ENCODE measurements at regions not wholly inside any gene's neighbourhood (a gene's known extent, or its start where the extent isn't known, plus 50 kb on each side); places are given as distances from the start of the nearest gene placed in this dataset.

GRCh38 chr17:71363661-71364060 lies 757.2 kb upstream of the SOX9 start:
- DNase-seq, result no peak
- Histone ChIP-seq H3K27ac (no peak overlapping the region), H4K20me1 (ENCODE audit: insufficient read depth) (no peaks in the 10 kb centered on the region), H3K9me3 (ENCODE audit: insufficient read depth, low read depth) (no peaks in the 10 kb centered on the region; the same call in 1 of the 2 replicates), H3K79me2 (ENCODE audit: low read depth) (no peaks in the 10 kb centered on the region), H3F3A (ENCODE audit: insufficient read depth, low read depth) (no peaks in the 10 kb centered on the region), H3K4me2 (no peak overlapping the region), H3K4me1 (replicated peaks; ENCODE audit: insufficient read depth) (no peaks in the 10 kb centered on the region), H3K36me3 (ENCODE audit: low read depth) (no peaks in the 10 kb centered on the region), H3K4me3 (no peak overlapping the region), H3K27me3 (ENCODE audit: insufficient read depth, low read depth) (no peaks in the 10 kb centered on the region), H2AFZ (no peak overlapping the region), H3K9me2 (ENCODE audit: insufficient read depth) (no peaks in the 10 kb centered on the region)
- POLR2A ChIA-PET (ENCODE audit: unreplicated experiment), result no interaction called here
- no peak for TF ChIP-seq CTCF (conservative IDR thresholded peaks at IDR 0.05)
- no peak for TF ChIP-seq EZH2 (IDR thresholded peaks at IDR 0.05; ENCODE audit: low read depth)
- intact Hi-C loops (cut with micrococcal nuclease; ENCODE audit: unreplicated experiment), result no loop called here
- CTCF ChIA-PET, result no interaction called here
- no TSS peak for BruUV-seq (replicated peaks)

GRCh38 chr17:71371809-71372208 lies 749.0 kb upstream of the SOX9 start:
- Histone ChIP-seq H3K9me3 (ENCODE audit: insufficient read depth, low read depth) (no peaks in the 10 kb centered on the region), H2AFZ (no peak overlapping the region), H3K9me2 (ENCODE audit: insufficient read depth) (no peaks in the 10 kb centered on the region), H4K20me1 (ENCODE audit: insufficient read depth) (no peaks in the 10 kb centered on the region), H3F3A (ENCODE audit: insufficient read depth, low read depth) (no peaks in the 10 kb centered on the region), H3K36me3 (ENCODE audit: low read depth) (no peaks in the 10 kb centered on the region), H3K27ac (no peak overlapping the region), H3K27me3 (ENCODE audit: insufficient read depth, low read depth) (no peaks in the 10 kb centered on the region), H3K4me3 (no peak overlapping the region), H3K79me2 (ENCODE audit: low read depth) (no peaks in the 10 kb centered on the region), H3K4me1 (replicated peaks; ENCODE audit: insufficient read depth) (no peaks in the 10 kb centered on the region), H3K4me2 (no peak overlapping the region)
- TF ChIP-seq EZH2 (IDR thresholded peaks at IDR 0.05; ENCODE audit: low read depth) (no peak), CTCF (conservative IDR thresholded peaks at IDR 0.05) (no peak)
- BruUV-seq (replicated peaks), result no TSS peak
- POLR2A ChIA-PET (ENCODE audit: unreplicated experiment), result no interaction called here
- no peak for DNase-seq
- CTCF ChIA-PET, result no interaction called here
- intact Hi-C loops (cut with micrococcal nuclease; ENCODE audit: unreplicated experiment), result no loop called here

- H3K79me2 ChIP-seq (ENCODE audit: low read depth), result no peaks in the 10 kb centered on the region
- no peaks in the 10 kb centered on the region for H3K27me3 ChIP-seq (ENCODE audit: insufficient read depth, low read depth)
- CTCF ChIA-PET, result no interaction called here
- no peak for DNase-seq
- POLR2A ChIA-PET (ENCODE audit: unreplicated experiment), result interaction anchor here (0.5 kb wide), 1 partner anchor 38 kb away, joined by 13 read pairs; no protein-coding TSS in a partner anchor
- no peaks in the 10 kb centered on the region for H3K36me3 ChIP-seq (ENCODE audit: low read depth)
- no peak overlapping the region for H3K4me3 ChIP-seq
- no peaks in the 10 kb centered on the region; the same call in 1 of the 2 replicates for H3K9me3 ChIP-seq (ENCODE audit: insufficient read depth, low read depth)
- intact Hi-C loops (cut with micrococcal nuclease; ENCODE audit: unreplicated experiment), result no loop called here
- no peaks in the 10 kb centered on the region for H3F3A ChIP-seq (ENCODE audit: insufficient read depth, low read depth)
- H3K9me2 ChIP-seq (ENCODE audit: insufficient read depth), result no peaks in the 10 kb centered on the region
- no peak overlapping the region for H3K4me2 ChIP-seq
- BruUV-seq (replicated peaks), result no TSS peak
- no peak overlapping the region for H2AFZ ChIP-seq
- H4K20me1 ChIP-seq (ENCODE audit: insufficient read depth), result no peaks in the 10 kb centered on the region
- H3K4me1 ChIP-seq (replicated peaks; ENCODE audit: insufficient read depth), result no peaks in the 10 kb centered on the region
- no peak for TF ChIP-seq CTCF (conservative IDR thresholded peaks at IDR 0.05)
- H3K27ac ChIP-seq, result no peak overlapping the region
Observed at GRCh38 chr17:71375948-71376347, 744.9 kb upstream of the SOX9 start.

Measured in PC-9 (cell line).